Small intestine (tissue), 7 donors: ENCODE measurements at regions not wholly inside any gene's neighbourhood (a gene's known extent, or its start where the extent isn't known, plus 50 kb on each side); places are given as distances from the start of the nearest gene placed in this dataset.

ENCODE experiments used
- DNase-seq, 2 donors: peaks; one replicate each; pipeline versions ENCODE4 v3.0.0 to v3.0.0-alpha.2; 2013
- FAIRE-seq: peaks from 2 replicates; lab custom pipeline; 2012; peaks lifted over from hg19 to GRCh38; lab: Jason Lieb, UNC
- H3K27ac ChIP-seq, 3 donors: one replicate each; pipeline ENCODE4 v1.5.1; 2013; ENCODE audit warnings: low read length in 2 of 3, mild to moderate bottlenecking in 2 of 3, control low read depth in 1 of 3, inconsistent platforms in 1 of 3, low read depth in 1 of 3, moderate library complexity in 1 of 3
- H3K27me3 ChIP-seq, 3 donors: one replicate each; pipeline ENCODE4 v1.6.1; 2013; ENCODE audit warnings: low read length in 3 of 3, inconsistent platforms in 1 of 3; ENCODE audit not compliant: control insufficient read depth in 3 of 3, insufficient read depth in 3 of 3
- H3K36me3 ChIP-seq, 3 donors: one replicate each; pipeline ENCODE4 v1.6.1; 2013; ENCODE audit warnings: low read length in 3 of 3, inconsistent platforms in 1 of 3, low read depth in 1 of 3, mild to moderate bottlenecking in 1 of 3, moderate library complexity in 1 of 3; ENCODE audit not compliant: control insufficient read depth in 3 of 3, insufficient read depth in 2 of 3
- H3K4me1 ChIP-seq, 3 donors: one replicate each; pipeline ENCODE4 v1.6.1; 2013; ENCODE audit warnings: low read length in 2 of 3, inconsistent platforms in 1 of 3, low read depth in 1 of 3, mild to moderate bottlenecking in 1 of 3, moderate library complexity in 1 of 3; ENCODE audit not compliant: control insufficient read depth in 3 of 3, insufficient read depth in 2 of 3
- H3K4me3 ChIP-seq, 3 donors: one replicate each; pipeline ENCODE4 v1.5.1; 2013; ENCODE audit warnings: low read length in 3 of 3, control low read depth in 1 of 3, inconsistent platforms in 1 of 3, low read depth in 1 of 3, mild to moderate bottlenecking in 1 of 3, moderate library complexity in 1 of 3
- H3K9me3 ChIP-seq, 2 donors: one replicate each; pipeline ENCODE4 v1.6.1; 2013; ENCODE audit warnings: low read depth in 1 of 2, low read length in 1 of 2; ENCODE audit not compliant: control insufficient read depth in 2 of 2, insufficient read depth in 1 of 2
- WGBS, 3 donors: extraction: QIAGEN DNeasy Blood & Tissue Kit; methylation state at CpG; one replicate each; pipeline ENCODE4 v1.1.7; 2013; 5-methylcytosine and 5-hydroxymethylcytosine counted together
- donor health status: healthy with polysubstance abuse.
- donor health status: control.
- donor health status: control.
- donor health status: Bipolar disorder and iron deficiency.
- donor health status: healthy.

DNA sequence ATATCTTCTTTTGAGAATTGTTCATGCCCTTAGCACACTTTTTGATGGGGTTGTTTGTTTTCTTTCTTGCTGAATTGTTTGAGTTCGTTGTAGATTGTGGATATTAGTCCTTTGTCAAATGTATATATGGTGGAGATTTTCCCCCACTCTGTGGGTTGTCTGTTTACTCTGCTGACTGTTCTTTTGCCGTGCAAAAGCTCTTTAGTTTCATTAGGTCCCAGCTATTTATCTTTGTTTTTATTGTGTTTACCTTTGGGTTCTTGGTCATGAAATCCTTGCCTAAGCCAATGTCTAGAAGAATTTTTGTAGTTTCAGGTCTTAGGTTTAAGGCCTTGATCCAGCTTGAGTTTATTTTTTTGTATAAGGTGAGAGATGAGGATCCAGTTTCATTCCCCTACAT is 1372.6 kb upstream of the TENM3 start:
- WGBS, 3 donors = 21 to 44% (median 21%) methylated on average over 2 of the region's 2 CpGs
- H3K4me3 ChIP-seq = no peak overlapping the region
- peaks cover 2 to 23% of the 10 kb centered on the region in 2 donors for H3K9me3 ChIP-seq
- no peaks in the 10 kb centered on the region for H3K36me3 ChIP-seq
- no peak overlapping the region for H3K27ac ChIP-seq
- DNase-seq (no peak), FAIRE-seq (no peak)
- H3K27me3 ChIP-seq = no peaks in the 10 kb centered on the region
- no peaks in the 10 kb centered on the region for H3K4me1 ChIP-seq

DNA sequence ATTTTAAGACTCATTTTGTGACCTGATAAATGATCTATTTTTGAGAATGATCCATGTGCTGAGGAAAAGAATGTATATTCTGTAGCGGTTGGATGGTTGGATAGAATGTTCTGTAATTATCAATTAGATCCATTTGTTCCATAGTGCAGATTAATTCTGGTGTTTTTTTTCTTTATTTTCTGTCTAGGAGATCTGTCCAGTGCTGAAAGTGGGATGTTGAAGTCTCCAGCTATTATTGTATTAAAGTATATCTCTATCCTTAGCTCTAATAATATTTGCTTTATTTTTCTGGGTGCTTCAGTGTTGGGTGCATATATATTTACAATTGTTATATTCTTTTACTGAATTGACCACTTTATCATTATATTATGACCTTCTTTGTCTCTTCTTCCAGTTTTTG is 1344.9 kb upstream of the TENM3 start:
- no peak for DNase-seq
- no peak for FAIRE-seq
- 0 to 3% (median 0%) methylated on average over 1 of the region's 1 CpG for WGBS, 3 donors
- Histone ChIP-seq H3K36me3 (no peaks in the 10 kb centered on the region), H3K27me3 (no peaks in the 10 kb centered on the region), H3K27ac (no peak overlapping the region), H3K4me3 (no peak overlapping the region), H3K4me1 (no peaks in the 10 kb centered on the region), H3K9me3 (peaks cover 0 to 6% of the 10 kb centered on the region in 2 donors)

DNA sequence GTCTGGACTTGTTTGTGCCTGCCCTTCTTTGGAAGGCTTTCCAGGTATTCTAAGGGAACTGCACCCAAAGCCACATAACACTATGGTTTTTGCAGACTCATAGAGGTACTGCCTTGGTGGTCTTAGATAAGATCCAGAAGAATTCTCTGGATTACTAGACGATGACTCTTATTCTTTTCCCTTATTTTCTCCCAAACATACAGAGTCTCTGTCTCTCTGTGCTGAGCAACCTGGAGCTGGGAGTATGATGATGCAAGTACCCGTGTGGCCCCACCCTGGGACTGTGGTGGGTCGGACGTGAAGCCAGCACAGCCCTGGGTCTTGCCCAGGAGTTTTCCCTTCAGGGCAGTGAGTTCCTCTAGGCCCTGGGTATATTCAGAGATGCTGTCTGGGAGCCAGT is 1342.4 kb upstream of the TENM3 start:
- no peak for DNase-seq
- 81 to 90% (median 86%) methylated on average over 4 of the region's 4 CpGs for WGBS, 3 donors
- FAIRE-seq = no peak

DNA sequence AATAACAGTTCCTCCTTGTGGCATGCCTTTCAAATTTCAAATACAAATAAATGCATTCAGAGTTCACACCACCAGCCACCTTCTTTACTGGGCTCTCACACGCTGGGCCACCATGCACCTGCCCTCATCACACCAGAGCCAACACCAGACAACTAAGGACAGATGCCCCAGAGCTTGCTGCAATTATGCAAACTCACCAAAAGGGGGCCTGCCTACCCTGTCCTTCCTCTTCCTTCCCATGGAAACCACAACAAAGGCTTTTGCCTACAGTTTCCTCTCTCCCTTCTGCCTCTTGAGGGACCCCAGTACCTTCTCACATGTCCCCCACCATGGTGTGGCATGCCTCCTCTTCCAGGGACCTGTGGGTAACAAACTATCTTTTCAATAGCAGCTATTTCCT is 1333.9 kb upstream of the TENM3 start:
- no peaks in the 10 kb centered on the region for H3K4me1 ChIP-seq
- DNase-seq (no peak), FAIRE-seq (no peak)
- H3K4me3 ChIP-seq = no peak overlapping the region
- no peaks in the 10 kb centered on the region for H3K27me3 ChIP-seq
- H3K27ac ChIP-seq = no peak overlapping the region
- WGBS, 3 donors = 57 to 84% (median 65%) methylated on average over 1 of the region's 1 CpG
- H3K9me3 ChIP-seq = no peaks in the 10 kb centered on the region
- no peaks in the 10 kb centered on the region for H3K36me3 ChIP-seq

More for the DNA sequence above, 1342.4 kb upstream of the TENM3 start:
- H3K36me3 ChIP-seq = no peaks in the 10 kb centered on the region
- no peak overlapping the region for H3K4me3 ChIP-seq
- no peaks in the 10 kb centered on the region for H3K4me1 ChIP-seq
- peaks cover 0 to 6% of the 10 kb centered on the region in 2 donors for H3K9me3 ChIP-seq
- no peaks in the 10 kb centered on the region for H3K27me3 ChIP-seq
- no peak overlapping the region for H3K27ac ChIP-seq

DNA sequence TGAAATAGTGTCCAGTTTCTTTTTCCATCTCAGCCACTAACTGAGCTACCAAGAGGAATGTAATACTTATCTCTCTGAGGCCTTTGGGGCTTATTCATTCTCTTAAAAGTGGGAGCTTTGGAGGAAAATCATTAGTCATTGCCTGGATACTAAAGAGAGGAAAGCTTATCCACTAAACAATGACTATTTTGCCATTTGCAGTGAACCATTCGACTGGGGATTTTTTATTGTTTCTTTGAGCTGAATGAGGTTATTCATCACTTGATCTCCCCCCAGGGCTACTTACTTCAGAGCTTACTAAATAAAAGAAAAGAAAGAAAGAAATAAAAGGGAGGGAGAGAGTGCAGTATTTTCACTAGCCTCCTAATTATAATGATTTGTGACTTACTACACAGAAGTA is 1329.5 kb upstream of the TENM3 start:
- Histone ChIP-seq H3K36me3 (no peaks in the 10 kb centered on the region), H3K27ac (no peak overlapping the region), H3K27me3 (no peaks in the 10 kb centered on the region), H3K4me1 (no peaks in the 10 kb centered on the region), H3K4me3 (no peak overlapping the region), H3K9me3 (no peaks in the 10 kb centered on the region)
- DNase-seq = no peak
- 24 to 38% (median 32%) methylated on average over 1 of the region's 1 CpG for WGBS, 3 donors
- no peak for FAIRE-seq

DNA sequence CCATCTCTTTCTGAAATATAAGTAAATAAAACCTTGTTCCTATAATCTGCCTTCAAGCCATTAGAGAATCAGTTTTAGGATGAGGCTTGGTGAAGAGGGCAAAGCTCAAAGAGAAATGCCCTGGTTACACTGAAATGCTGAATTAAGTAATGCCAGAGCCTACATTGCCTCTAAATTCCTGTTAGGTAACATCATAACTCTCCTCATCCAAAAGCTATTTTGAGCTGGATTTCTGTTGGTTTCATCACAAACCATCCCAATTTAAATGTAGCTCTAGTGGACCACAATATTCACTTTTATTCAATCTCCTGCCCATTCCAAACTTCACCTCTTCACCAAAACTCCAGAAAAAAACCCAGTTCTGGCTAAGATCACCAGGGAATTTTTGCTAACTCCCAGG is 1319.7 kb upstream of the TENM3 start:
- Histone ChIP-seq H3K9me3 (no peaks in the 10 kb centered on the region), H3K27me3 (no peaks in the 10 kb centered on the region), H3K36me3 (no peaks in the 10 kb centered on the region), H3K4me1 (no peaks in the 10 kb centered on the region), H3K27ac (no peak overlapping the region), H3K4me3 (no peak overlapping the region)
- FAIRE-seq (no peak), DNase-seq (no peak)

DNA sequence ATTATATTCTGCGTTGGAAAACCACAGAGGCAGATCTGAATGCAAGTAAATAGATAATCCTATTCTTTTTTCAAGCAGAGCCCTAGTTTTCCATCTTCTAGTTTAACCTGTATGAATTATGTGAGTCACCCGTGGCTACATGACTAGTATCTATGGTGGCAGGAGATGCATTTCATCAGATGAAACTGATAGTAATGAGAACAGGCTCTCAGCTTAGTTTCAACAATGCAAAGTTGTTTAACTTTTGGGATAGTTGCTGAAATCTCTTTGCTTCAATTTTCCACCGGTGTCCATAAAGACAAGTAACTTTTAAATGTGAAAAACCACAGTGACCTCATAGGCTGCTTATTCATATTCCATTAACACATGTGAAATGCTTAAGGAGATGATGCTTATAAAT is 1317.4 kb upstream of the TENM3 start:
- H3K27ac ChIP-seq = no peak overlapping the region
- no peaks in the 10 kb centered on the region for H3K9me3 ChIP-seq
- H3K27me3 ChIP-seq = no peaks in the 10 kb centered on the region
- H3K36me3 ChIP-seq = no peaks in the 10 kb centered on the region
- no peak for FAIRE-seq
- no peak for DNase-seq
- H3K4me3 ChIP-seq = no peak overlapping the region
- WGBS, 3 donors = 77 to 85% (median 83%) methylated on average over 3 of the region's 3 CpGs
- H3K4me1 ChIP-seq = no peaks in the 10 kb centered on the region

DNA sequence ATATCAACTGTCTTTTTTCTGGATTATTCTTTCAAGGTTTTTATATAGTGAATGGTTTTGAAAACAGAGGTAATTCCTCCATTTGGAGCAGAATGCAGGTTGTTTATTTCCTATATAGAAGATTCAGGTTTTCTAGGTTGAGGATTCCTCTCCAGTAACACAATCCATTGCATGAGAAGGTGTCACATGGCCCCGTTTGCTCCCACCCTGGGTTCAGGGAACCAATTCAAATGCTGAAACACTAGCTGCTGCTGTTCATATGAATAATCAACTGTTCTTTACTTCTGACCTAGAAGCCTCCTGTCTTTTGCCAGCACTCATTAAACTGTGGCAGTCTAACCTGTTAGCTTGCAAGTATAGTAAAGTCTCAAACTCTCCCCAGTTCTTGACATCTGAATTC is 1316.9 kb upstream of the TENM3 start:
- Histone ChIP-seq H3K9me3 (no peaks in the 10 kb centered on the region), H3K4me3 (no peak overlapping the region), H3K4me1 (no peaks in the 10 kb centered on the region), H3K27me3 (no peaks in the 10 kb centered on the region), H3K27ac (no peak overlapping the region), H3K36me3 (no peaks in the 10 kb centered on the region)
- DNase-seq (no peak), FAIRE-seq (no peak)
- 39 to 60% (median 58%) methylated on average over 1 of the region's 1 CpG for WGBS, 3 donors

DNA sequence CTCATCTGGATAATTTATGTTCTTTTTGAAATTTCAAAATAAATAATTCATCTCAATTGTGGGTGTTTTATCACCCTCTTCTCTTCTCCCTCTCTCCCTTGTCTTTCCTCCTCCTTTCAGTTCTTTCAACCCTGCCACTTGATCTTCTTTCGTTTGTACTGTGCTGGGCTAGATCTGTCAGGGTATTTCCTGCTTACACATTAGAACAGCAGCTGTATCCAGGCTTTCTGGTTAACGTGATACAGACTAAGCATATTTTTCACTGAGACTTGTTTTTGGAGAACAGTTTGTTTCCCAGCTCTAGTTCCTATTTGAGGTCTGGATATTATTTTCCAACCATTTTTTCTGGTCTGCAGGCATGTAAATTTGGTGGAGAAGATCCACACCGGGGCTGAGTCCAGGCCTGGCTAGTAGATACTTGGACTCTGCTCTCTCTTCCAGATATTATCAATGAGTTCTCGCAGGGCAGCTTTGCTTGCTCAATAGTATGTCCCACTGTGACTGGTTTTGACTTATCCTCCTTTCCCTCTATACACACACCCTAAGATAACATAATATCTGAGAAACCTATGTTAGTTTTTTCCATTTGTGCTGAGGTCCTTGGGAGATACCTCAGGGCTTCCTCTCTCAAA is 1310.7 kb upstream of the TENM3 start:
- Histone ChIP-seq H3K9me3 (no peaks in the 10 kb centered on the region), H3K27ac (no peak overlapping the region), H3K36me3 (no peaks in the 10 kb centered on the region), H3K27me3 (no peaks in the 10 kb centered on the region), H3K4me1 (no peaks in the 10 kb centered on the region), H3K4me3 (no peak overlapping the region)
- 18 to 28% (median 22%) methylated on average over 4 of the region's 4 CpGs for WGBS, 3 donors
- FAIRE-seq = no peak
- DNase-seq = no peak
